ENCODE measurements at regions not wholly inside any gene's neighbourhood (a gene's known extent, or its start where the extent isn't known, plus 50 kb on each side); places are given as distances from the start of the nearest gene placed in this dataset.

DNA sequence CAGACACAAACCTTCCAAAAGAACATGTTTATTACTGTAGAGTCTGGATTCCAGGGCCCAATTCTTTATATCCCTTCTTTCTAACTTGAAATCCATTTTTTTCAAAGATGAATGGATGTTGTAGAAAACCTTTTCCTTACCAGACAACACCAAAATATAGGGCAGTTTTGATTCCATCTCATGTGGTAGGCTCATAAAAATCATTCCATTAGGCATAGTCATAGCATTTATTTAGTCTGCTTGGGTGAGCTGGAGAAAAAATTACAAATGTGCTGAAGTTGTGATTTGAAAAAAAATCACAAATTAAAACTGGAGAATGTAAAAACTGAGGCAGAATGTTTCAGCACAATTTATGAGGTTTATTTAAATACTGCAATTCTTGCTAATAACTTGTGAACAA is 199.3 kb upstream of the TBC1D5 start:
- DNase-seq = no peak
- Histone ChIP-seq H3K27me3 (no peaks in the 10 kb centered on the region), H3K36me3 (replicated peaks in 1 of 2; ENCODE audit: insufficient read depth in 1 of 2, low read depth in 2 of 2) (no peaks in the 10 kb centered on the region), H3K4me1 (no peaks in the 10 kb centered on the region), H3K4me3 (no peak overlapping the region), H3K9me3 (no peaks in the 10 kb centered on the region), H3K27ac (no peak overlapping the region)
- intact Hi-C loops (cut with DNase I) = no loop called here
- TF ChIP-seq POLR2A (IDR thresholded peaks at IDR 0.05) = no peak
- TF ChIP-seq, protein P1, sequence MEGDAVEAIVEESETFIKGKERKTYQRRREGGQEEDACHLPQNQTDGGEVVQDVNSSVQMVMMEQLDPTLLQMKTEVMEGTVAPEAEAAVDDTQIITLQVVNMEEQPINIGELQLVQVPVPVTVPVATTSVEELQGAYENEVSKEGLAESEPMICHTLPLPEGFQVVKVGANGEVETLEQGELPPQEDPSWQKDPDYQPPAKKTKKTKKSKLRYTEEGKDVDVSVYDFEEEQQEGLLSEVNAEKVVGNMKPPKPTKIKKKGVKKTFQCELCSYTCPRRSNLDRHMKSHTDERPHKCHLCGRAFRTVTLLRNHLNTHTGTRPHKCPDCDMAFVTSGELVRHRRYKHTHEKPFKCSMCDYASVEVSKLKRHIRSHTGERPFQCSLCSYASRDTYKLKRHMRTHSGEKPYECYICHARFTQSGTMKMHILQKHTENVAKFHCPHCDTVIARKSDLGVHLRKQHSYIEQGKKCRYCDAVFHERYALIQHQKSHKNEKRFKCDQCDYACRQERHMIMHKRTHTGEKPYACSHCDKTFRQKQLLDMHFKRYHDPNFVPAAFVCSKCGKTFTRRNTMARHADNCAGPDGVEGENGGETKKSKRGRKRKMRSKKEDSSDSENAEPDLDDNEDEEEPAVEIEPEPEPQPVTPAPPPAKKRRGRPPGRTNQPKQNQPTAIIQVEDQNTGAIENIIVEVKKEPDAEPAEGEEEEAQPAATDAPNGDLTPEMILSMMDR (IDR thresholded peaks at IDR 0.05) = no peak
- ATAC-seq = no peak

DNA sequence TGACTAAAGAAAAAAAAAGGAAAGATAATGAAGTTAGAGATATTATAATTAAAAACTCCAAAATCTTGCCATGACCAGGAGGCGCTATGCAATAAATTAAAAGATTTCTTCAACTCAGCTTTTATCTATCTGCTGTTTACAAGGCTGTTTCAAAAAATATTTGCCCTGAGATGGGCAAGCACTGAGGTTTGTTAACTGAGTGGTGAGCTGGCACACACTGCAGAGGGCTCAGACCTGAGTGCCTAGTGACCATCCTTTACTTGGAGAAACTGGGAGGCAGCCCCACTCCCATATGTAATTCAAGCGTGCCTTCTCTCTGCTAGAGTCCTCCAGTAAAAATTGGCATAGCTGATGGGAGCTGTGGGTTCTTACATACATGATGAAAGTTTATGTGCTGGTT is 198.7 kb upstream of the TBC1D5 start:
- no peak for ATAC-seq
- Histone ChIP-seq H3K36me3 (replicated peaks in 1 of 2; ENCODE audit: insufficient read depth in 1 of 2, low read depth in 2 of 2) (no peaks in the 10 kb centered on the region), H3K9me3 (no peaks in the 10 kb centered on the region), H3K4me1 (no peaks in the 10 kb centered on the region), H3K27me3 (no peaks in the 10 kb centered on the region), H3K27ac (no peak overlapping the region), H3K4me3 (no peak overlapping the region)
- no peak for TF ChIP-seq POLR2A (IDR thresholded peaks at IDR 0.05)
- TF ChIP-seq, protein P1 (IDR thresholded peaks at IDR 0.05) = no peak
- WGBS, 2 donors = 92 to 94% methylated on average over 2 of the region's 2 CpGs
- intact Hi-C loops (cut with DNase I) = no loop called here
- DNase-seq = no peak

DNA sequence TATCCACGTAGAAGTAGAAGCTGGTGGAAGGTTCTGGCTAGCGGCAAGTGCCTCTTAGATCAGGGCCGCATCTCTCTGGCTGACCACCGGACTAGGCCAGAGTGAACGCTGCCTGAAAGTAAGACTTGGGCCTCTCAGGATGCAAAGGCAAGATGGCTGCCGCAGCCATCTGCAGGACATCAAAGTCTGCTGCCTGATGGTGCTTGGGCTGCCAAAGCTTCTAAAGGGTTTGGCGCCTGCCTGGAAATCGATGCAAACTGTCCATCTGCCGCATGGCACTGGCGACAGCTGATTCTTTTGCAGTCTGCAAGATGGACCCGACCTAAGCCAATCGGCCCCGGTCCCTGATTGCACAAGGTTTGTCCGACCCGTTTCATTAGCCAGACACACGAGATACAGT is 196.7 kb upstream of the TBC1D5 start:
- Histone ChIP-seq H3K36me3 (replicated peaks in 1 of 2; ENCODE audit: insufficient read depth in 1 of 2, low read depth in 2 of 2) (no peaks in the 10 kb centered on the region), H3K4me1 (no peaks in the 10 kb centered on the region), H3K9me3 (no peaks in the 10 kb centered on the region), H3K27ac (no peak overlapping the region), H3K4me3 (no peak overlapping the region), H3K27me3 (no peaks in the 10 kb centered on the region)
- TF ChIP-seq POLR2A (IDR thresholded peaks at IDR 0.05) = no peak
- TF ChIP-seq, protein P1 (IDR thresholded peaks at IDR 0.05) = no peak
- no peak for ATAC-seq
- WGBS, 2 donors = 95 to 96% methylated on average over 15 to 16 of the region's 16 CpGs
- intact Hi-C loops (cut with DNase I) = no loop called here
- DNase-seq = no peak

DNA sequence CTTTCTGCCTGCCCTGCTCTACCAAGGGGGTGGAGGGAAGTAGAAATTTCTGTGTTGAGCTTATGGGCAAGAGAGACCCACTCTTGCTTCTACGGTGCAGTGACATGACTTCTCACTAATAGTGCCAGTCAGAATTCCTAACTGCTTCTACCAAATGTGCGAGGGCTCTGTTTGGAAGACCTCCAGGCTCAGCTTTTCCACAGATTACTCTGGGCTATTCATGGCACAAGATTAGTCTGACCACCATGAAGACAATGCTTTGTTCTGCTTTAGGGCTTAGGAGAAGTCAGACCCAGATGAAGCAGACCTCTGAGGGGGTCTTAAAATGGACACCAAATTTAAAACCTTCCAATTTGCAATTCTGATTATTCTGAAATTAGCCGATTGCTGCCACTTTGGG is 195.9 kb upstream of the TBC1D5 start:
- Histone ChIP-seq H3K27me3 (no peaks in the 10 kb centered on the region), H3K4me3 (no peak overlapping the region), H3K9me3 (no peaks in the 10 kb centered on the region), H3K27ac (no peak overlapping the region), H3K36me3 (replicated peaks in 1 of 2; ENCODE audit: insufficient read depth in 1 of 2, low read depth in 2 of 2) (no peaks in the 10 kb centered on the region), H3K4me1 (no peaks in the 10 kb centered on the region)
- ATAC-seq (no peak), DNase-seq (no peak)
- 89 to 93% methylated on average over 3 of the region's 3 CpGs for WGBS, 2 donors
- intact Hi-C loops (cut with DNase I) = no loop called here
- TF ChIP-seq, protein P1 (IDR thresholded peaks at IDR 0.05) = no peak
- no peak for TF ChIP-seq POLR2A (IDR thresholded peaks at IDR 0.05)

DNA sequence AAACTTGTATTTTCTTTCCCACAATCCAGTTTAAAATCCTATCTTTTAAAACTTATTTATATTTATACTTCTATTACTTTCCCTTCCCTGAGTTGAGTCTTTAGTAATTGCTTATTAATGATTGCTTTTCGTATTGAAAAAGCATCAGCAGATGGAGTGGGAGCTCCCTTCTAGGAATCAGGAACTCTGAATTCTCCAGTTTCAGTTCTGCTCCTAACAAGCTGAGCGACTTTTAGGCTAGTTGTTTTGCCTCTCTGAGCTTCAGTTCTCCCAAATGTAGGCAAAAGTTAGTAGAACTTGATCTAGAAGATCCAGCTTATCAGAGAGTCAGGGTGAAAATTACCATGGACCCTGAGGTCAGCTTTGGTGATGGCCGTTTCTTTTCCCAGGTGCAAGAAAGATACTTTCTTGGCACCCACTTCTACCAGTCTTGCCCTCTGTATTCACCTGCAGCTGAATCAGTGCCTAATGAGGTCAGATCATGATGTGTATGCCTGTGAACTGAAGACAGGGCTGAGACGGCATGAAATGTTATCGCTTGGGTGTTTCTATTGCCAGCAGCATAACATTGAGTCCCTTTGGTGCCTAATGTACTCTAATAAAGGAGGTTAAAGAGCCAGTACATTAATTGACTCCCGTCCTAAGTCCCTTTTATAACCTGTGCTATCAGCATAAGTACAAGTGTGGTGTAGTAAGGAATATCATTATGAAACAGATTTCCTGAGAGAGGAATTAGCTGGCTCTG is 194.5 kb upstream of the TBC1D5 start:
- Histone ChIP-seq H3K27me3 (no peaks in the 10 kb centered on the region), H3K27ac (no peak overlapping the region), H3K4me3 (no peak overlapping the region), H3K4me1 (no peaks in the 10 kb centered on the region), H3K9me3 (no peaks in the 10 kb centered on the region), H3K36me3 (replicated peaks in 1 of 2; ENCODE audit: insufficient read depth in 1 of 2, low read depth in 2 of 2) (no peaks in the 10 kb centered on the region)
- TF ChIP-seq, protein P1 (IDR thresholded peaks at IDR 0.05) = no peak
- TF ChIP-seq POLR2A (IDR thresholded peaks at IDR 0.05) = no peak
- WGBS, 2 donors = 69 to 70% methylated on average over 6 of the region's 6 CpGs
- no peak for ATAC-seq
- DNase-seq = no peak
- intact Hi-C loops (cut with DNase I) = no loop called here
